H9 (cell line): ENCODE measurements at regions not wholly inside any gene's neighbourhood (a gene's known extent, or its start where the extent isn't known, plus 50 kb on each side); places are given as distances from the start of the nearest gene placed in this dataset.

ENCODE experiments used
- DNase-seq: peaks from one replicate; pipeline ENCODE4 v3.0.0-alpha.2; 2017
- H2AFZ ChIP-seq: one replicate; pipeline ENCODE4 v1.6.1; 2013; ENCODE audit warnings: mild to moderate bottlenecking, low read length, control low read depth, moderate library complexity
- H2AK5ac ChIP-seq: 2 replicates; pipeline ENCODE4 v1.6.1; 2013; ENCODE audit warnings: low read length, control low read depth, mixed read lengths; ENCODE audit not compliant: insufficient read length
- H2BK120ac ChIP-seq: one replicate; pipeline ENCODE4 v1.6.1; 2013; ENCODE audit warnings: low read depth, mild to moderate bottlenecking, low read length, control low read depth, inconsistent platforms; ENCODE audit not compliant: poor library complexity, severe bottlenecking
- H2BK12ac ChIP-seq: 2 replicates; pipeline ENCODE4 v1.6.1; 2013; ENCODE audit warnings: low read length, control low read depth, mixed read lengths, low read depth; ENCODE audit not compliant: insufficient read length
- H2BK15ac ChIP-seq: 2 replicates; pipeline ENCODE4 v1.6.1; 2013; ENCODE audit warnings: low read depth, low read length, control low read depth
- H2BK20ac ChIP-seq: one replicate; pipeline ENCODE4 v1.6.1; 2013; ENCODE audit warnings: low read depth, mild to moderate bottlenecking, low read length, control low read depth, inconsistent platforms; ENCODE audit not compliant: poor library complexity, severe bottlenecking
- H2BK5ac ChIP-seq: 2 replicates; pipeline ENCODE4 v1.6.1; 2013; ENCODE audit warnings: low read length, control low read depth, mixed read lengths; ENCODE audit not compliant: insufficient read length
- H3K14ac ChIP-seq: 2 replicates; pipeline ENCODE4 v1.6.1; 2013; ENCODE audit warnings: low read length, control low read depth; ENCODE audit not compliant: insufficient read depth
- H3K18ac ChIP-seq: 2 replicates; pipeline ENCODE4 v1.6.1; 2013; ENCODE audit warnings: low read depth, mild to moderate bottlenecking, mixed read lengths, low read length, control low read depth; ENCODE audit not compliant: insufficient read length
- H3K23ac ChIP-seq: 2 replicates; pipeline ENCODE4 v1.6.1; 2013; ENCODE audit warnings: low read length, control low read depth, mixed read lengths, low read depth; ENCODE audit not compliant: insufficient read length
- H3K23me2 ChIP-seq: 2 replicates; pipeline ENCODE4 v1.6.1; 2013; ENCODE audit warnings: low read depth, mild to moderate bottlenecking, mixed read lengths, low read length, control low read depth; ENCODE audit not compliant: insufficient read length, poor library complexity, severe bottlenecking
- H3K27ac ChIP-seq: 2 replicates; pipeline ENCODE4 v1.5.1; 2013; ENCODE audit warnings: low read length, control low read depth, mixed read lengths, low read depth; ENCODE audit not compliant: insufficient read length
- H3K27me3 ChIP-seq: 2 replicates; pipeline ENCODE4 v1.6.1; 2013; ENCODE audit warnings: low read length, control low read depth, inconsistent platforms; ENCODE audit not compliant: insufficient read depth
- H3K4ac ChIP-seq: 2 replicates; pipeline ENCODE4 v1.6.1; 2013; ENCODE audit warnings: low read depth, mild to moderate bottlenecking, control low read depth, inconsistent platforms, low read length, moderate library complexity
- H3K4me1 ChIP-seq: 2 replicates; pipeline ENCODE4 v1.6.1; 2013; ENCODE audit warnings: low read length, control low read depth, inconsistent platforms; ENCODE audit not compliant: insufficient read depth
- H3K4me2 ChIP-seq: 2 replicates; pipeline ENCODE4 v1.6.1; 2013; ENCODE audit warnings: low read length, control low read depth, mixed read lengths; ENCODE audit not compliant: insufficient read length, insufficient read depth
- H3K56ac ChIP-seq: 2 replicates; pipeline ENCODE4 v1.6.1; 2013; ENCODE audit warnings: low read depth, mild to moderate bottlenecking, mixed read lengths, low read length, control low read depth; ENCODE audit not compliant: insufficient read length
- H3K79me1 ChIP-seq: 2 replicates; pipeline ENCODE4 v1.6.1; 2013; ENCODE audit warnings: low read depth, mild to moderate bottlenecking, moderate library complexity, low read length, control low read depth, inconsistent platforms; ENCODE audit not compliant: insufficient read depth, poor library complexity, severe bottlenecking
- H3K79me2 ChIP-seq: 2 replicates; pipeline ENCODE4 v1.6.1; 2013; ENCODE audit warnings: low read length, control low read depth, inconsistent platforms; ENCODE audit not compliant: insufficient read depth
- H3K9ac ChIP-seq: 2 replicates; pipeline ENCODE4 v1.6.1; 2013; ENCODE audit warnings: low read length, control low read depth, mixed read lengths; ENCODE audit not compliant: insufficient read length; ENCODE audit errors: extremely low read depth
- H3K9me3 ChIP-seq: one replicate; pipeline ENCODE4 v1.6.1; 2013; ENCODE audit warnings: low read depth, low read length, inconsistent platforms; ENCODE audit not compliant: control insufficient read depth
- H3T11ph ChIP-seq: one replicate; pipeline ENCODE4 v1.6.1; 2013; ENCODE audit warnings: mild to moderate bottlenecking, low read length, control low read depth, inconsistent platforms
- H4K20me1 ChIP-seq: one replicate; pipeline ENCODE4 v1.6.1; 2013; ENCODE audit not compliant: control insufficient read depth, insufficient read length, insufficient read depth
- H4K5ac ChIP-seq: 2 replicates; pipeline ENCODE4 v1.6.1; 2013; ENCODE audit warnings: low read depth, mild to moderate bottlenecking, mixed read lengths, low read length, control low read depth; ENCODE audit not compliant: insufficient read length
- H4K8ac ChIP-seq: replicated peaks from 2 replicates; pipeline ENCODE4 v1.6.1; 2013; ENCODE audit warnings: low read length, control low read depth, mixed read lengths, low read depth; ENCODE audit not compliant: insufficient read length
- H4K91ac ChIP-seq: 2 replicates; pipeline ENCODE4 v1.6.1; 2013; ENCODE audit warnings: low read depth, mild to moderate bottlenecking, moderate library complexity, mixed read lengths, low read length, control low read depth; ENCODE audit not compliant: insufficient read length
- H3K27ac Mint-ChIP-seq, 3 experiments: 2 replicates in 2 of 3; 3 replicates in 1 of 3; pipeline ENCODE4 v1.8.0; 2020 to 2021; ENCODE audit warnings: mixed read lengths in 3 of 3, mild to moderate bottlenecking in 1 of 3, moderate library complexity in 1 of 3
- H3K27me3 Mint-ChIP-seq: 2 replicates; pipeline ENCODE4 v1.8.0; 2021; ENCODE audit warnings: low read depth, mild to moderate bottlenecking, moderate library complexity, mixed read lengths
- H3K36me3 Mint-ChIP-seq, 3 experiments: 2 replicates in 2 of 3; 3 replicates in 1 of 3; pipeline ENCODE4 v1.8.0; 2020 to 2021; ENCODE audit warnings: low read depth in 3 of 3, mixed read lengths in 3 of 3; ENCODE audit not compliant: insufficient read depth in 1 of 3
- H3K4me1 Mint-ChIP-seq, 2 experiments: 2 replicates each; pipeline ENCODE4 v1.8.0; 2020; ENCODE audit warnings: mixed read lengths in 2 of 2
- H3K4me3 Mint-ChIP-seq, 2 experiments: 2 replicates in 1 of 2; 3 replicates in 1 of 2; pipeline ENCODE4 v1.8.0; 2020 to 2021; ENCODE audit warnings: mild to moderate bottlenecking in 2 of 2, mixed read lengths in 2 of 2, moderate library complexity in 1 of 2
- H3K9me3 Mint-ChIP-seq, 2 experiments: 2 replicates in 1 of 2; 3 replicates in 1 of 2; pipeline ENCODE4 v1.8.0; 2020; ENCODE audit warnings: mild to moderate bottlenecking in 2 of 2, mixed read lengths in 2 of 2, moderate library complexity in 1 of 2
- WGBS: extraction: QIAGEN DNeasy Blood & Tissue Kit; methylation state at CpG from one replicate; pipeline ENCODE4 v1.1.7; 2013; ENCODE audit warnings: missing lambda C conversion rate, low lambda C conversion rate, mixed read lengths; ENCODE audit not compliant: insufficient read length; ENCODE audit errors: extremely low coverage; 5-methylcytosine and 5-hydroxymethylcytosine counted together
- TF ChIP-seq, protein P1 (sequence below): fragments of 200-600 bp; sonication (generic); conservative IDR thresholded peaks from 3 replicates; pipeline ENCODE4 v1.8.0; 2021; ENCODE audit warnings: antibody characterized with exemption, mild to moderate bottlenecking

DNA sequence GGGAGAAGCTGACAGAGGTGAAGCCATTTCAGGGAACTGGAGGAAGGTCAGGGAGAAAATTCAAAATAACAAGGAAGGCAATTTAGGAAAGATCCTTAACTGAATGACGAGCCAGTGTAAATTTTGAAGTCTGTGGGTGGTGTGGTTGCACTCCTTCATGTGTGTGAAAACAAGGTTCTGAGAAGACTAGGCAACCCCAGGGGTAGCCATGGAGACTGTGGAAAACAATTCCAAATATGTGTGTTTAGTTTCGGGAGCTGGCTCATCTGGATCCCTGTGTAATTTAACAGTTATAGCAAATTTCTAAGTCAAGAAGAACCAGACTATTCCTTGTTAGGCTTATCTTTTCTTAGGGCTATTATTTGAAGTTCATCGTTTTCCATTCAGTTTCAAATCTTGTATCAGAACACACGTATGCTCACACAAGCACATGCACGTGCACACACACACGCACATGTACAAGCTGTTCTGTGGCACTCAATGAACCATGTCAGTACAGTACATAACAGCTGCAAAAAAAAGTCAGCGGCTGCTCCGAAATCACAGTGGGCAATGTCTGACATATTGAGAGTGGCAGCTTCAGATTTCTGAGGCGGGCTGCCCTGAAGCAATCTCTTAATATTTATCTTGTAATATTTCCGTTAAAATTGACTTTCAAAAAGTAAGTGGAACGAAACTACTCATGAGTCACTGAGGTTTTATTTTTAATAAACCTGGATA is 411.2 kb downstream of the AEBP2 start:
- no peak for DNase-seq
- Mint-ChIP-seq H3K36me3 (peaks cover 0 to 4% (median 0%) of the 10 kb centered on the region in 3 experiments; a peak in 1 of 7 replicates), H3K9me3 (peaks cover 0 to 3% of the 10 kb centered on the region in 2 experiments; a peak in 2 of 5 replicates), H3K27ac (no peak overlapping the region), H3K4me3 (no peak overlapping the region), H3K4me1 (peaks cover 0 to 6% of the 10 kb centered on the region in 2 experiments; a peak in 2 of 4 replicates), H3K27me3 (no peaks in the 10 kb centered on the region)
- no peak overlapping the region for H2AFZ ChIP-seq
- H3K79me2 ChIP-seq: no peaks in the 10 kb centered on the region
- H2BK20ac ChIP-seq: no peak overlapping the region
- no peak overlapping the region for H3K56ac ChIP-seq
- H4K20me1 ChIP-seq: no peaks in the 10 kb centered on the region
- no peaks in the 10 kb centered on the region for H3K9me3 ChIP-seq
- no peak overlapping the region for H2BK12ac ChIP-seq
- no peak overlapping the region for H2BK120ac ChIP-seq
- H3T11ph ChIP-seq: no peak overlapping the region
- TF ChIP-seq, protein P1, sequence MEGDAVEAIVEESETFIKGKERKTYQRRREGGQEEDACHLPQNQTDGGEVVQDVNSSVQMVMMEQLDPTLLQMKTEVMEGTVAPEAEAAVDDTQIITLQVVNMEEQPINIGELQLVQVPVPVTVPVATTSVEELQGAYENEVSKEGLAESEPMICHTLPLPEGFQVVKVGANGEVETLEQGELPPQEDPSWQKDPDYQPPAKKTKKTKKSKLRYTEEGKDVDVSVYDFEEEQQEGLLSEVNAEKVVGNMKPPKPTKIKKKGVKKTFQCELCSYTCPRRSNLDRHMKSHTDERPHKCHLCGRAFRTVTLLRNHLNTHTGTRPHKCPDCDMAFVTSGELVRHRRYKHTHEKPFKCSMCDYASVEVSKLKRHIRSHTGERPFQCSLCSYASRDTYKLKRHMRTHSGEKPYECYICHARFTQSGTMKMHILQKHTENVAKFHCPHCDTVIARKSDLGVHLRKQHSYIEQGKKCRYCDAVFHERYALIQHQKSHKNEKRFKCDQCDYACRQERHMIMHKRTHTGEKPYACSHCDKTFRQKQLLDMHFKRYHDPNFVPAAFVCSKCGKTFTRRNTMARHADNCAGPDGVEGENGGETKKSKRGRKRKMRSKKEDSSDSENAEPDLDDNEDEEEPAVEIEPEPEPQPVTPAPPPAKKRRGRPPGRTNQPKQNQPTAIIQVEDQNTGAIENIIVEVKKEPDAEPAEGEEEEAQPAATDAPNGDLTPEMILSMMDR: no peak
- no peak overlapping the region for H3K4me2 ChIP-seq
- H3K4ac ChIP-seq: no peak overlapping the region
- H3K27ac ChIP-seq: no peak overlapping the region
- H2BK15ac ChIP-seq: no peak overlapping the region
- no peak overlapping the region for H2BK5ac ChIP-seq
- no peak overlapping the region for H3K14ac ChIP-seq
- H3K4me1 ChIP-seq: no peaks in the 10 kb centered on the region
- no CpG with 5 or more reads among the region's 11 CpGs for WGBS
- no peak overlapping the region for H4K91ac ChIP-seq
- H2AK5ac ChIP-seq: no peak overlapping the region
- H3K23me2 ChIP-seq: no peaks in the 10 kb centered on the region
- H4K8ac ChIP-seq: no peak overlapping the region
- H3K9ac ChIP-seq: no peak overlapping the region
- H3K18ac ChIP-seq: no peak overlapping the region
- H4K5ac ChIP-seq: no peak overlapping the region
- no peaks in the 10 kb centered on the region for H3K79me1 ChIP-seq
- no peaks in the 10 kb centered on the region for H3K27me3 ChIP-seq
- H3K23ac ChIP-seq: no peak overlapping the region
